ENCODE measurements at regions not wholly inside any gene's neighbourhood (a gene's known extent, or its start where the extent isn't known, plus 50 kb on each side); places are given as distances from the start of the nearest gene placed in this dataset.
"Not testable (repeated sequence)": the region's sequence is repeated elsewhere in the genome, so short reads cannot be mapped to it uniquely, and the experiment has no call there.

- DNase-seq, result not testable (repeated sequence)
These were observed 521.9 kb upstream of the FAM174A start for GRCh38 chr5:100013305-100013704.

GRCh38 chr5:100011160-100011559 lies 524.0 kb upstream of the FAM174A start:
- not testable (repeated sequence) for DNase-seq

- no peak for DNase-seq
These were observed 530.2 kb upstream of the FAM174A start for GRCh38 chr5:100004969-100005368.

GRCh38 chr5:99998319-99998718 lies 536.9 kb upstream of the FAM174A start:
- no peak for DNase-seq

DNA sequence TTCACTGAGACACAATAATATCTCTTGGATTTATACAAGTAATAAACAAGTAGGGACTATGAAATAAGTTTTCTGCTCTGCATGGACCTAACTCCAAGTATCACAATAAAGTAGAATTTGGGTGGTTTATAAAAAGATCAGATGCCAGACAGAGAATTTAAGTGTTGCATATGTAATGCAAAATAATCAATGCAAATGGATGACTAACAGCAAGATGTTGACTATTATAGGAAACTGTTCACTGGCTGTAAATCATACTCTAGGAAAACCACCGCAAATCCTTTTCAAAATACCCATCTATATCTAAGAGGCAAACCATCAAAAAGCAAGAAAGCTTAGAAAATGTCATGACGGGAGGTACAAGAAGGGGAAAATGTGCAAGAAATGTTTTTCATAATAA lies 539.8 kb upstream of the FAM174A start:
- no peak for DNase-seq

- DNase-seq, result no peak
These were observed 561.4 kb upstream of the FAM174A start for GRCh38 chr5:99973779-99974178.

GRCh38 chr5:99955962-99956361 lies 579.2 kb upstream of the FAM174A start:
- no peak for DNase-seq

- DNase-seq, result no peak
These were observed 580.2 kb upstream of the FAM174A start for GRCh38 chr5:99955006-99955405.

DNA sequence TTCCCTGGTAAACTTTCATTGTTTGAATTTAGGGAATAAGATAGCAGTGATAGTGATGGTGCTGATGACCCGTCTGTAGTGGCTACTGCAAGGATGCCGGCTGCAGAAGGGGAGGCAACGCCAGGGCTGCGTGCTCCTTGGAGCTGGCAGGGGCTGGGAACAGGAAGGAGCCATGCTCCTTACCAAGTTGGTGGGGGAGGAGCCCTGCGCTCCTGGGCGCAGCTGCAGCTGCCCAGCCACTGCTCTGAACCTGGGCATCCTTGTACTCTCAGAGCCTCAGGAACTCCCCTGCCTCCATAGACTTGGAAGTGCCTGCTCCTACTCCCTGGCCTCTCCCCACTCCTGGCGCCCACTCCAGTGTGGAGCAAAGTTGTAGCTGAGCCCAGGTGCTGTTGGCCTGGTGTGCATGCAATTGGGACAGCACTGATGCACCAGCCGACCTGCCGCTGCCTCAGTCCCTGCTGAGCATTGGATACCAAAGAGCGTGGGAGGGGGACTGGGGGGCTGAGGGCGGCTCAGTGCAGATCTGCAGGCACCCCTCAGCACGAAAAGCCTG lies 585.1 kb upstream of the FAM174A start:
- DNase-seq, result no peak

GRCh38 chr5:99949361-99949760 lies 585.8 kb upstream of the FAM174A start:
- no peak for DNase-seq

DNA sequence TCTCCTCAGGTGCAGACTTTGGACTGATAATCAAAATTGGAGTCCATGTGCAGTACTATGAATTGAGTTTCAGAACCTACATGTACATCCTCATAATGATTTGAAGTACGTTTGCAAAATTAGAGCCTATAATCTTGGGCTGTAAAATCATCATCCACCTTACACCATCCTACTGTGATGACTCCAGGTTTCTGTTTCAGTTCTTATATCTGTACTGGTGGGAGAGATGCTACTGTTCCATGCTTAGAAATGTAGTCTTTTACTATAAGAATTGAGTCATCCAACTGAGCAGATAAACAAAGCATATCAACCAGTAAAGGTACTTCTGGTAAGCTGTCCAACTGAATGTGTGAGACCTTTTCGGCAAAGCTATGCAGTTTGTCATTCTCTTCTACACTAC lies 586.3 kb upstream of the FAM174A start:
- DNase-seq, result no peak

DNA sequence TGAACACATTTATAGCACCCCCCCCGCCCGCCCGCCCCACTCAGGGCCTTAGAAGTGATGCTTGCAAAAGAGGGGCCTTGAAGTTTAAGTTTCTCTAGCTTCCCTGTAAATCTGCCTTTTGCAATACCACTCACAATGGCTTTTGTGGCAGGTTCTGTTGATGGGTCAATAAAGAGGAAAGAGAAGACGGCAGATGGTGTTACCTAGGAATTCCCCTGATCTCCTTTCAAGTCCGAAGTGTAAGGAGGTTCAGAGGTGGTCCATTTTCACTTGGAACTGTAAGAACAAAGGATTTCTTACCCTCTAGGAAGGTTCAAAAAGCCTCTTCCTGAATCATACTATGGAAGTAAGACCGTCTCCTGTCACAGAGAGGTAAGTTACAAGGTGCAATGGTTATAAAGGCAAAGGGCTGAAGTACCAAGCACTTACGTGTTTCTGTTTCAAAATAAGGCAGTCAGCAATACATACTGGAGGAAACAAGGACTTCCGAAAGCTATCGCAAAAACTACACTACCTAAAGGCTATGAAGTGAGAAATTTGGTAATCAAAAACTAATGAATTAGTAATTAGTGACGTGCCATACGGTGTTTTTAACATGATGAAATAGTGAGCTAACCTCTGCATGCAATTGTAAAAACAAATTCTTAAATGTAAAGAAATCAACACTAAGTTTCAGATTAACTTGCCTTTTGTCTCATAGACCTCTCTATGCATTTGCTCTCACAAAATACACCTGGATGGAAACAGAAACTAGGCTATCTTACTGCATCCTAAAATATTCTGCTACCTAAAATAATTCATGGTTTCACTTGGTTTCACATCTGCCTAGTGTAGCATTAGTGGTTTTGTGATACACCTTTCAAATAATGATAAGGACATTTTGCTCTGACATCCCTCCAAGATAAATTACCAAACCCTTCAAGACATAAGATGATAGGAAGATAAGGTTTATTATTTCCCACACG lies 589.4 kb upstream of the FAM174A start:
- no peak for DNase-seq

DNA sequence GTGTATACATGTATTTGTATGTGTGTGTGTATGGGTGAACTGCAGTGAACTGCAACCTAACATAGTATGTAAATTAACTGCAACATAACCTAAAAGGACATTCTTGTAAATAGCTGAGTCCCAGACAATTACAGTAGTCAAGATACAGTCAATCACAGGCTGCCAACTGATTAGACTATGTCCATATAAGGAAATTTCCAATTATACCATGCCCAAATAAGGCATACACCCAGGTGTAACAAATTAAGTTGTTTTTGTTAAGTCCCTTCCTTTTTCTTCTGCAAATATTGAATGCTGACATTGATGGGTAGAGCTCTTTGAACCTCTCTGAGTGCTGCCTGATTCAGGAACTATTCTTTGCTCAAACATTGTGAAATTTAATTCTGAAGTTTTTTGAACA lies 594.6 kb upstream of the FAM174A start:
- DNase-seq, result no peak

- DNase-seq, result no peak
These were observed 598.3 kb upstream of the FAM174A start for GRCh38 chr5:99936911-99937310.

DNA sequence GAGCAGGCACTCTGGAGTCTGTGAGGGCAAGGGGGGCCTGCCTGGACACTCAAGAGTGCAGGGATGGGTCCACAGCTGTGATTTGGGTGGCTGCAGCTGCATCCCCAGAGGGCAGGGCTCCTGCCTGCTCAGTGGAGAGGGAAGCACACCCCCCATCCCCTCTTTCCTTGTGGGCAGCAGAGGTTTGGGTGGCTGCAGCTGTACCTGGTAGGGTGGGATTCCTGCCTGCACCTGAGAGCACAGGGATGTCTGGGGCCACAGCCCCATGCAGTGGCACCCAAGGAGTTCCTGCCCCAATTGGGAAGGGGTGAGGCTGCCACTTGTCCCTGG lies 605.4 kb upstream of the FAM174A start:
- no peak for DNase-seq

DNA sequence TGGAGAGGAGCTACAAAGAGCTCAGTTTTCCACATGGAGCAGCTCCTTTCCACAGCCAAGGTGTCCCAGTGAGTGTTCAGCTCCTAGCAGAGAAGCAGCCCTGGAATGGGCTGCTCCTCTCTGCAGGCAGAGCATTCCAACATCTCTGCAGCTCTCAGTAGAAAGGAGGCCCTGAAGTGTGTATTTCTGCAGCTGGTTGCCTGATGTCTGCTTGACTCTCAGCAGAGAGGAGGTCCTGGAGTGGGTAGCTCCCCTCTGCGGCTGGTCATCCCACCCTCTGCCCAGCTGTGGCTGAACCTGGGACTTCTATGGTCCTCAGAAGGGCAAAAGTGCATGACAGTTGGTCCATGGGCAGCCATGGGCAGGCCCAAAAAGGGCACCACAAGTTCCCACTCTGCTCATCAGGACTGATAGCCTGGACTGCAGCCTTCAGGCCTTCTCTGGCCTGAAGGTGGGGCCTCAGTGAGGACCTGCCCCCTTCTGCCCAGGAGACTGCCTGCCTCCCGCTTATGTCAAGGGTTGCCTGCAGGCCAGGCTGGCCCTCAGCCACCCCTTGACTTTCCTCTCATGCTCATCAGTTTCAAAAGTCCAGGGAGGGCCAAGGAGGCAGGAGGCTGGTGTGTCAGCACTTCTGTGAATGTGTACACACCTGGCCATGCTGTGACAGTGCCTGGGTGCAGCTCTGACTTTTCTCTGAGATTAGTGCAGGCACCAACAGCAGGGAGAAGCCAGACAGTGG lies 605.9 kb upstream of the FAM174A start:
- DNase-seq, result no peak

DNA sequence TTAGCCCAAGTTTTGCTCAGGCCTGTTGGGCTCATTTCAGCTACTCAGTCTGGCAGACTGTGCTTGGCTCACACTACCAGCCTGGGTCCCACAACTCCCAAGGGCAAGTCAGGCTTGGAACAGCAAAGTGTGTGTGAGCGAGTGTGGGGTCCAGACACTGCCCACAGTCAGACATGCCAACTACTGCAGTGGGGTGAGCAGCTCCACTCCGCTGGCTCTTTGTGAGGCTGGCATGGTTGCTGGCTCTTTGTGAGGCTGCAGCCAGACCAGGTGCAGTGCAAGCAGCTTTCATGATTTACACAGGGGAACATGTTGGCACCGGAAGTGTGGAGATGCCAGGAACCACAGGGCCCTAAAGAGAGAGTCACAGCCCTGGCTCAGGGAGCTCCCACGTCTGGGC lies 606.7 kb upstream of the FAM174A start:
- no peak for DNase-seq

GRCh38 chr5:99926463-99926862 lies 608.7 kb upstream of the FAM174A start:
- no peak for DNase-seq

DNA sequence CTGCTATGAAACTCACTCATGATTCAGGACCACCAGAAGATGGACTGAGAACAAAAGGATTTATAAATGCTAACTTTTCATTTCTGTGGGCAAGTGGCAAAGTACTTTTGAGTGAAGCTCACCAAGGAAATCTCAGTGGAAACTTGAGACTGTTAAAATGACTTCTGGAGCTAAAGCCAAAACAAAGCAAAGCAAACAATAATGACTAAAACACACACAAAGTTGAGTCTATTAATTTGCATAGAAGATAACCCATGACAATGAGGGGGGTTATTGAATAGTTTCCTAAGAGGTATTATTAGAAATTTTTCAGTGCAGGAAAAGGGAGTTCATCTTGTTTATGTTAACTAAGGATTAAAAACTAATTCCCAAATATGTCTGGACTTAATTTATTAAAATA lies 612.8 kb upstream of the FAM174A start:
- no peak for DNase-seq

GRCh38 chr5:99911971-99912370 lies 623.2 kb upstream of the FAM174A start:
- DNase-seq, result no peak

DNA sequence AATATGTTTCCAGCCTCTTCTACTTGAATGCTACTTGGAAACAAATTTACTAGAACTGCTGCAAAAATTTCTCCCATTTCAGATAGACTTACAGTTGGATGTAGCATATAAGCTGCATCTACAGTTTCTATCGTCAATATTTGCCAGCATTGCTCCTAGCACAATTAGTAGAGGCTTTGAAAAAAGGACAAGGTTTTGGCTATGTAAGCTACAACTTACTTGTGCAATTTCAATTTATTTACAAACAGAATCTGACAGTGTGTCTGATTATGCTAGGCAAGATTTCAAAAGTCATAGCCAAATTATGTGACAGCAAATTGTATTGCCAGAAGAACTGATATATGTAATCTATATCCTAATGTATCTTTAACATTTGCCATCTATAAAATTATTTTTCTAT lies 628.4 kb upstream of the FAM174A start:
- no peak for DNase-seq

DNA sequence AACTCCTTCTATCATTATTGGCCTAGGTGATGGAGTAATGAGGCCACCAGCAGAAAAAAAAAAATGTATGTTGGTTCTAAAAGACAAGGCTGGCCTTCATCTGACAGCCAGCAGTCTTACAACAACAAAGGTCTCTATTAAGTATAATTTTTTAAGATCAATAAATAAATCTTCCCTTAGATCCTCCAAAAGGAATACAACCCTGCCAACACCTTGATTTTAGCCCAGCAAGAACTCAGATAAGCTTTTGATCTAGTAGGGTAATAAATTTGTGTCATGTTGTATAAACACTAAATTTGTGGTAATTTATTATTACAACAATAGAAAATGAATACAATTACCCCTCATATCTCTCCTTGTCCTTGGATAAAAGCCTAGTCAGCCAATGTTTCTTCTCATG lies 633.2 kb upstream of the FAM174A start:
- no peak for DNase-seq

DNA sequence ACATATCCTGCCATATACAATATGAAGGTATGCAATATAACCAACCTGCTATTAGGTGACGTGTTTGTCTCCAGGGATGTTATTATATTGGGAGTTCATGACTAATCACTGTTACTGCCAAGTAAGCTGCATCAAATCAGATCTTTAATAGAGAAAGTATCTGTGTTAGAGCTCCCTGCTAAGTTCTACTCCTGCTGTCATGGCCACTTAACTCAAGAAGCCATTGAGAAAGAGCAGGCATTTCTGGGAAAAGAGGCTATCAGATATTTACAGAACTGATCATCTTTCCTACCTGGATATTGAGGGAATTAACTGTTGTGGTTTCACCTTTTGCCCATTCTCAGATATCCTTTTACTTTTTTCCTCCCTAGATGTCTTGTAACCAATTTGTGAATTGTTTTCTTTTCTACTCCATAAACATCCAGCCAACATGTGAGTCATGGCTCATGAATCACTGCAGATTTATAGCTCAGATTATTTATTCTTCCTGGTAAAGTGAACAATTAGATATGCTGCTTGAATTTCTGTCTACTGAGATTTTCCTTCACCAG lies 634.8 kb upstream of the FAM174A start:
- DNase-seq, result peak; percentile 5
